Activated effector memory CD4-positive, alpha-beta T cell treated with anti-CD3 and anti-CD28 coated beads, Interleukin-2, amount 50 U/mL, for 16 hours (primary cell): ENCODE measurements at regions not wholly inside any gene's neighbourhood (a gene's known extent, or its start where the extent isn't known, plus 50 kb on each side); places are given as distances from the start of the nearest gene placed in this dataset.

Experiments used
- DNase-seq: peaks from one replicate; pipeline ENCODE4 v3.0.0-alpha.2; 2020

DNA sequence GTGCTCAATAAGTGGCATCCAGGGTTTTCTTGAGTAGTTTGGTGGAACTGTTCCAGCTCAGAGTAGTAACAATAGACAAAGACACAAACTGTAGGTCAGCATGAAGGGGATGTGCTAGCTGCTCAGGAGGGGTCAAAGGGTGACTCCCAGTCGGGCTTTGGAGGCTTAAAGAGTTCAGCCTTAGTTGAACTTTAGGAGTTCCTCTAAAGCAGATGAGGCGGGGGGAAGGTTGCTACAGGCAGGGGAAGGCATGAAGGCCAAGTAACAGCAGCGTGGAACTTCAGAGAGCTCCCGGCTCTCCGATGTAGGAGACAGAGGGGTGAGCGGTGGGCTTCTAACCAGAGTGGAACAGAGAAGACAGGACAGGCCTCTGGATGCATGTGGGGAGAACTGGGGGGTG lies 115.5 kb upstream of the CD93 start:
- no peak for DNase-seq

DNA sequence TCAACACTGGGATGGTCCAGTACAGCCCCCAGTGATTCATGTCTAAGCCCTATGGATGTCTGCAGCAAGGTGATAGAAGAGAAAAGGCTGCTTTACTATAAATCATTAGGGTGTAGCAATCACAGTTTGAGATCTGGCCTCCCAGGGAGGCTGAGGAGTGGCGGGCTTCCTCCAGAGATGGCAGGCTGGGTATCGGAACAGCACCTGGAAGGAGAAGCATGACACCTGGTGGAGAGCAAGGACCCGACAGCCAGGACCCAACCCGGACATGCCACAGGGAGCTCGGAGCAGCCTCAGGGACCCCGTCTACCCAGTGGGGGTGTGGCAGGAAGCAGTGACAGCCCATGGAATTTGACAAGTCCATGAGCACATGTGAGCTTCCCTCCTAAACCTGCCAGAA lies 114.8 kb upstream of the CD93 start:
- DNase-seq = no peak

DNA sequence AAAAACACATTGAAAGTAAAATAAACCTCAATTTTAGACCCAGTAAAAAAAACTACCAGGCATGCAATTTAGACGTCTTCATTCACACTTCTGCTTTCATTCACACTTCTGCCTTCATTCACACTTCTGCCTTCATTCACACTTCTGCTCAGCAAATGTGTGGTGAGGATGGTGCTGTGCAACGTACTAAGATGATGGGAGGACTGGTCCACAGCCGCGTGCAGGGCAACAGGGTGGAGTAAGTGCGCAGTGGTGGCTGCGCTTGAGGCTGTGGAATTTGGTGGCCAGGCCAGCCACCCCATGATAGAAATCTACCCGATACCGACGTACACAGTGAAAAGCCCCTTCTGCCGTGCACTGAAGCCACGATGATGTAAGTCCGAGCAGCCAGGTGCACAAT lies 114.3 kb upstream of the CD93 start:
- no peak for DNase-seq

DNA sequence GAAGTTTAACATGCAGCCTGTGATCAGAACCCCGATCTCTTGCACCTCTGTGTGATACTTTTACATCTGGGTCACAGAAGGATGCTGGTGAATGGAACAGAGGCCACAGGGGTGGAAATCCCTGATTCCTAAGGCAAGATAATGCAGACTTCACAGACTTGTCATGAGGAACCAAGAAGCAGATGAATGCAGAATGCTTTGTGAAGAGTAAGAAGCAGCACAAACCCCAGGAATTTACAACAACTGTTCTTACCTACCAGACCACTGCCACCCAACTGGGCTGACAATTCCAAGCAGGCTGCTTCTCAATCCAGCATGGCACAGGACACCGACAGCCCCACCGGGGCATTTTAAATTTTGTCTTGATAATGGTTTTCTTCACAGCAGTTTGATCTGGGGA lies 113.2 kb upstream of the CD93 start:
- no peak for DNase-seq

DNA sequence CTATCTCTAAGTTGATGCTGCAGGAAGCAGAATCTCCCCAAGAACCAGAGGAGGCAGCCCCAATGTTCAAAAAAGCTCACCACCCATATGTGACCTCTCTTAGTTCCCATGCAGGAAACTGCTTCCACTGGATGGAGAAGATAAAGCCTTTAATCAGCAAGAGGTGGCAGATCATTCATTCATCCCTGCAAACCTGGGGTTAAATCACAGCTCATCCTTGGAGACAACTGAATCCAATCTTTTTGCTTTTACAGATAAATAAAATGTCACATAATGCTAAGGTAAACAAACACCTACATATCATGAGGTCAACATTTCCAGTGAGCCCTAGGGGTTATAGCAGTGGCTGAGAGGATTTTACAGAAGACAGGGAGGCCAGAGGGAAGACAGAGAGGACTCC lies 112.7 kb upstream of the CD93 start:
- no peak for DNase-seq

DNA sequence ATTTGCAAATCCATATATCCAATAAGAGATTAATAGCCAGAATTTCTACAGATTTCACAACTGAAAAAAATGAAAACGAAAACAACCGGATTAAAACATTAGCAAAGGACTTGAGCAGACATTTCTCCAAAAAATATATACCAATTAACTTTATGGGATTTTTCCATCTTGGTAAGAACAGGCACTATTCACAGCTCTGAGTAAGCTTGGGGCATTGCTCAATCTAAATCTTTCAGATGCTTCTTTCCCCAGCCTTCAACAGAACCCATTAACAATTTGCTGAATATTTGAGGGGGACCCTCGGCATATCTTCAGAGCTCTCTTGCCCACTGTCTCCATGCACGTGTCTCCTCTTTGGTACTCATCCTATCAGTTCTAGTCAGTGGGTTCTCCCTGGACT lies 111.7 kb upstream of the CD93 start:
- no peak for DNase-seq

DNA sequence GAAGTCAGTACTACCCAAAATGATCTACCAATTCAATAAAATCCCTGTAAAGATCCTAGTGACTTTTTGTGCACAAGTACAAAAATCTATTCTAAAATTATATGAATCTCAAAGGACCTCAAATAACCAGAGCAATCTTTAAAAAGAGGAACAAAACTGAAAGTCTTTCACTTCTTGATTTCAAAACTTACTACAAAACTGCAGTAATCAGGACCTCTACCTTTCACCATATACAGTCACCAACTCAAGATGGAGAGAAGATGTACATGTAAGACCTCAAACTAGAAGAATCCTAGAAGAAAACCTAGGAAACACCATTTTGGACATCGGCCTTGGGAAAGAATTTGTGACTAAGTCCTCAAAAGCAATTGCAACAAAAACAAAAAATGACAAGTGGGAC lies 109.5 kb upstream of the CD93 start:
- DNase-seq = no peak

DNA sequence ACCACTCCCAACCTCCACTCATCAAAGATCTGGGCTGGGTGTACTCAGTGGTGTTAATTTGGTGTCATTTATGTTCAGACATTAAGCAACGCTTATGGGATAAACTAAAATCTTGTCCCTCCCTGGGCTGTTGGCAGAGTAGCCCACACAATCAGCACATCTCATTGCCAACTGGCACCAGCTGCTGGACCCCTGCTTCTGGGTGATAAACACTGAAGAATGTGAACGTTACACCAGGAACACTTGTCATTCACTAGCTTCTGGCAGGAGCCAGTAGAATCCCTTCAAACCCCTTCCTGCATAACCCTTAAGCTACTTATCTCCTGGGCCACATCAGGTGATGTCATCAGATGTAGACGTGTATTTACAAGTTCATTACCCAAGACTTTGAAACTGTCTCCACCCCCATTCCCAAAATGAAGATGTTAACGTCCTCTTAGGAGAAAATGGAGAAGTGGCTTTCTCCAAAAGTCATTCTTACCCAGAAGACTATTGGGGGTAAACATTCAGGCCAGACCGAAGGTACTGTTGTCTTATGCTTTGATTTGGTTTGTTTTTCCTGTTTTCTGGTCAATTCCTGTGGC lies 107.8 kb upstream of the CD93 start:
- DNase-seq = no peak

DNA sequence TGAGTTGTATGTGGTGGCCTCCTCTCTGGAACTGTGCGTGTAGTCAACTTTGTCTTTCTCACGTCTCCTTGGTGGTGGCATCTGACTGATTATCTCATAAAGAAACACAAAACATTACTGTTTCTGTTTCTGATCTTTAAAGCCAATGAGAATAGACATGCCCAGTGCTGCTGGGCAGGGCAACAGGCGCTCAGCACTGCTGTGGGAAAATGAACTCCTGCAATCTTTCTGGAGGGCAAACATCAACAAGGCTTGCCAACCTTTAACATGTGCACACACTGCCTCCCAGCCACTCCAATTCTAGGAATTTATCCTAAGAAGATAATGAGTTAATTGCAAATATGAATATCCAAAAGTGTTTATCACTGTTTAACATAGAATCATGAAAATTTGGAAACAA lies 106.3 kb upstream of the CD93 start:
- no peak for DNase-seq

DNA sequence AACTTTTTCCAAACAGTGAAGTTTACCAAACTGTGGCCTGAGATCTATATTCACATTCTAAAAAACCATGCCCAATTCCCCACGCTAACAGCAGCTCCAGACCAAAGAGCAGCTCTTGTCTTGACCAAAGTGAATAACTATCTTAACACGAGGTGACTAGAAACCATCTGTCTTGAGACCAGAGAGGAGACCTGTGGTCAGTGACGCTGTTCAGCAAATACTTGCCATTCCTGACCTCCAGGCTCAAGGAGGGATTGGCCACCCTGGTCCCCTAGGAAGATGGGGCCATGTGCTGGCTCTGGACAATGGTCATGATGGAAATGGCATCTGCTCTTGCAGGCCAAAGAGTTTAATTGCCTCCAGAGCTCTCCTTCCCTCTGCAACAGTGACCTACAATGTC lies 104.4 kb upstream of the CD93 start:
- DNase-seq = no peak

DNA sequence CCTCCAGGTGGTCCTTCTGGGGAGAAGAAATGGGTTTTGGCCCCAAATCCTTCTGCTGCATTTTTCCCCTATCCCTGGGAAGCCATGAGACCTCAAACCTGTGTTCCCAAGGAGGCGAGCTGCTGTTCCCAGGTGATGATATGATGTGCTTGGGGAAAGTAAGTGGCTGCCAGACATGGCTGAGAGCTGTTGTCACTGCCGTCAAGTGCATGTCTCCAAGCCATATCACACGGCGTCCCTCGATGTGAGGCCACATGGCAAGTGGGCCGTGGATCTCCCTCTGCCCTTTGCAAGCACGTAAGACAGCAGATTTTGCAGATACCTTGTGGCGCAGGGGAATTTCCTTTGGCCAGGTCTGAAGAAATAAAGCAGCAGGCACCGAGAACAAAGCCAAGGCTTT lies 103.7 kb upstream of the CD93 start:
- no peak for DNase-seq

DNA sequence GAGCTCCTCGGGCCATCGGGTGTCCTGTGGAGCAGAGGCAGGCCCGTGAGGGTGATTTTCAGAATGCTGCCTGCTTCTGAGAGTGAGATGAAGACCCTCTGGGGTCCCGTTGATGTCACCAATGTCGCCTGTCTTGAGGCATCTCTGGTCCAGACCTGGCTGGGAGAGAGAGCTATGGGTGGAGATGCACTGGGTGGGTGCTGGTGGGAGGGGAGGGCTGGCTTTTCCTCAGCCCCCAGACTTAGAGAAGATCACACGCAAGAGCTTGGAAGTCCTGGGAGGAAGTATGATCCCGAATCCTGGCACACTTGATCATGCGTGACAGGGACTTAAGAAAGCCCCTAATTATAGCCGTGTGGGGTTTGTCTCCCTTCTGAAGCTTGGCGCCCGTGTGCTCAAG lies 103.2 kb upstream of the CD93 start:
- DNase-seq = no peak

DNA sequence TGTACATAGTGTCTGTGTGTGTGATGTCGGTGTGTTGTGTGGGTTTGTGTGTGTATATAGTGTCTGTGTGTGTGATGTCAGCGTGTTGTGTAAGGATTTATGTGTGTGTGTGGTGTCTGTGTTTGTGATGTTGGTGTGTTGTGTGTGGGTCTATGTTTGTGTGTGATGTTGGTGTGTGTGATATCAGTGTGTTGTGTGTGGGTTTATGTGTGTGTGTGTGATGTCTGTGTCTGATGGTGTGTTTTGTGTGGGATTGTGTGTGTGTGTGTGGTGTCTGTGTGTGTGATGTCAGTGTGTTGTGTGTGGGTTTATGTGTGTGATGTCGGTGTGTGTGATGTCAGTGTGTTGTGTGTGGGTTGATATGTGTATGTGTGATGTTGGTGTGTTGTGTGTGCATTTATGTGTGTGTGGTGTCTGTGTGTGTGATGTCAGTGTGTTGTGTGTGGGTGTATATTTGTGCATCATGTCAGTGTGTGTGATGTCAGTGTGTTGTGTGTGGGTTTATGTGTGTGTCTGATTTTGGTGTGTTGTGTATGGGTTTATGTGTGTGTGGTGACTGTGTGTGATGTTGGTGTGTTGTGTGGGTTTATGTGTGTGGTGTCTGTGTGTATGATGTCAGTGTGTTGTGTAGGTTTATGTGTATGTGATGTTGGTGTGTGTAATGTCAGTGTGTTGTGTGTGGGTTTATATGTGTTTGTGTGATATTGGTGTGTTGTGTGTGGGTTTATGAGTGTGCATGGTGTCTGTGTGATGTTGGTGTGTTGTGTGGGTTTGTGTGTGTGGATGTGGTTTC lies 102.4 kb upstream of the CD93 start:
- DNase-seq = no peak

DNA sequence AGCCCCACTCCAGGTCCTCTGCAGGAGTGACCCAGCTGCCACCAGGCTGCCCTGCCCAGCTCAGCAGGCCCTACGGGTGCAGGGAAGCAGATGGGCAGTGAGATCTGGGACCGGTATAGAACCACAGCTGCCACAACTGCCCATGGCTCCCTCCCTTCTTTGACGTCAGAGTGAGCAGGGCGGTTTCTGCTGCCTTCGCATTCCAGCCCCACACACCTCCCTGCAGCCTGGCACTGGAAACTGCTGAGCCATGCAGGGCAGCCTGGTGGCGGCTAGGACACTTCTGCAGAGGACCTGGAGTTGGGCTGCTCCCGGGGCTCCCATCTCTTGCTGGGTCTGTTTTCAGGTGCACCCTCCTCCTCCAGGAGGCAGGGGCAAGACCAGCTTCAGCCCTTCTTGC lies 101.6 kb upstream of the CD93 start:
- no peak for DNase-seq

DNA sequence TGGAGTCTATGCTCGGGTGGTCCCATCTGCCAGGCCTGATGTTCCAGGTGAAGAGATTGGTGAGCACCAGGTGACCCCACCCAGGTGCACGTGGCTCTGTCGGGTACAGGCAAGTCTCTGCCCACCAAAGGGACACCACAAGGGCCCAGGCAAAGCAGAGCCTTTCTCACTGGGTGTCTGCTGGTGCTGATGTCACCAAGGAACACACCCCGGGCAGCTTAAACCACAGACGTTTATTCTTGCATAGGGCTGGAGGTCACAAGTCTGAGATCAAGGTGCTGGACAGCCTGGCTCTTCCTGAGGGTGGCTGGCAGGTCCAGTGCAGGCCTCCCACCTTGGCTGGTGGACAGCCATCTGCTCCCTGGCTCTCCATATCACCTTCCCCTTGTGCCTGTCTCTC lies 100.7 kb upstream of the CD93 start:
- no peak for DNase-seq

DNA sequence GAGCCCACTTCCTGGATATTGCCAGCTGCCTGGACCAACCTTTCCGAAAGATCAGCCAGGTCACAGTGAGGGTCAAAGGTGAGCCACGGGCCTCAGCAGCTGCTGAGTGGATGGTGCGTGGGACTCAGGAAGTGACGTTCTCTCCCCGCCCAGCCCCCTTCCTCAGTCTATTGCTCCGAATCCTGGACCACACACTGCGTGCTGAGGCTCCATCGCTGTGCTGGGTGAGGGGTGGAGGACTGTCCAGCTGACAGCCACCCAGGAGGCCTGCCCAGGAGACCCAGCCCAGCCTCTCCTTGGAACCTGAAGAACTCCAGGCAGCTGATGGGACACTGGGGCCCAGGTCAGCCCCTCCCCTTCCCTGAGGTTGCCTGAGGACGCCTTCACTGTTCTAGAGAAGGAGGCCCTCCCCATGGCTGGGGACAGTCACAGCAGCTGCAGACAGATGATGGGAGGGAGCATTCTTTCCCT lies 94.4 kb upstream of the CD93 start:
- no peak for DNase-seq

DNA sequence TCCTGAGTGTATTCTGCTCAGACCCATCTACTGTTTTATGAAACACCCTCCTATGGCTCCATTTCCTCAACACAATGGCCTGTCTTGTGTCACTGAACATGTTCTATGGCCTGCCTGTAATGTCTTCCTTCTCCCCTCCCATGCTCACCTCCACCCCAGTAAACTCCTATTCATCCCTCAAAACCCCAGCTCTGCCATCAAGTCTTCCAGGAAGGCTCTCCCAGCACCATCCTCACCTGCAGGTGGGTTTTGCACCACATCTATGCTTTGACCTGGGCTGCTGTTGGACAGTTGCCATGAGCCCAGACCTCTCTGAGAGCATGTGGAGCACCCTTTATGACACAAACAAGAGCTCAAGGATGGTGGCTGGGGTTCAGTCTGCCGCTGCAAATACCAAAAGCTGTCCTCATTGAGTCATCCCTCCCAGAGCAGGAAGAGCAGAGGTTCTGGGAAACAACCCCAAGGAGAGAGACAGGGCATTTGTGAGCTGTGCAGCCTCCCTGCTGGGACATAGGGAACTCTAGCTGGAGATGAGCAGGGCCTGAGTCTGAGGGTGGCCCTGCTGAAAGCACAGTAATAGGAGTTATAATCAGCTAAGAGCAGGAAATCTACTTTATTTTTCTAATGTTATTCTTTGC lies 93.8 kb upstream of the CD93 start:
- no peak for DNase-seq

DNA sequence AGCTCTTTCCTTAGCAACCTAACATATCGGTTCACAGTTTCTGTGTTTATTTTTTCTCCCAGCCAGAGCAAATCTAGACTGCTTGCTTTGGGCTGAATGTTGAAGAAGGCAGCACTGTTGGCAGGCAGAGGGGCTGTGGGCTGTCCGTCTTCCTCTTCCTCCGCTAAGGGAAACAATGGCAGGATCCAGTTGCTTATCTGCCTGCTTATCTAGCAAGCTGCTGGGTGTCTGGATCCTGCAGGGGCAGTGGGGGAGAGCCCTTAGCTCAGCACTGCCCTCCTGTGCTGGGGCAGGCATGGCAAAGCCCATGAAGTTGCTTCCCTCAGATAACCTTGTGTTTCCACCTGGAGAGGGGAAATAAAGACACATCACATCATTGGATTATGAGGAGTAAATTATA lies 92.7 kb upstream of the CD93 start:
- no peak for DNase-seq

DNA sequence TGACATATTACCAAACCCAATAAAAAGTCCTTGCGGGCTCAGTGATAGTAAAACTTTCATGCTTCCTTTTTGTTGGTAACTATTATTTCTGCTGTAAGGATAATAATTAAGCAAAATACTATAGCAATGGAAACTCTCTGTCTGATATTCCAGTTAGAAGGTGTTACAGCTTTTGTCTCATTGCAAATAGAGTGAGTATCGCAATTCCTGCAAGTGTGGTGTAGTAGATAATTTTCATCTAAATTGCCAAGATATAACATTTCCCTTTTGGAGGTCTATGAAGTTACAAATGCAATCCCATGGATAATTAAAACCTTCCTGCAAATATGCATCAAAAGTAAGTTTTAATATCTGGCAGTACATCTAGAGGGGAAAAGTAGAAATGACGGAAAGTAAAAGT lies 88.7 kb upstream of the CD93 start:
- DNase-seq = no peak

DNA sequence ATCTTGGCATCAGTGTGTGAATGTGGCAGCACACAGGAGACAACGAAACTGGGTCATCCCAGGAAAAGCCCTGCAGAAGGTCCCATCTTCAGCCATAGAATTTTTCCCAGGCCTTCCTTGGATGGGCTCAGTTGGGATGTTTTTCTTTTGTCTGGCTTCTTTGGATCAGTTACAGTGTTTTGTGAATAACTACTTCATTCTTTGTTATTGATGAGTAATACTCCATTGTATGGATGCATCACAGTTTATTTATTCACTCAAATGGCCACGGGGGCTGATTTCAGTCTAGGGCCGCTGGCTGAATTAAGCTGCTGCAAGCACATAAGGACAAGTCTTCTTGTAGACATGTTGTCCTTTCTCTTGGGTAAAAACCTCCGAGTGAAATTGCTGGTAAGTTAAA lies 81.3 kb upstream of the CD93 start:
- no peak for DNase-seq

DNA sequence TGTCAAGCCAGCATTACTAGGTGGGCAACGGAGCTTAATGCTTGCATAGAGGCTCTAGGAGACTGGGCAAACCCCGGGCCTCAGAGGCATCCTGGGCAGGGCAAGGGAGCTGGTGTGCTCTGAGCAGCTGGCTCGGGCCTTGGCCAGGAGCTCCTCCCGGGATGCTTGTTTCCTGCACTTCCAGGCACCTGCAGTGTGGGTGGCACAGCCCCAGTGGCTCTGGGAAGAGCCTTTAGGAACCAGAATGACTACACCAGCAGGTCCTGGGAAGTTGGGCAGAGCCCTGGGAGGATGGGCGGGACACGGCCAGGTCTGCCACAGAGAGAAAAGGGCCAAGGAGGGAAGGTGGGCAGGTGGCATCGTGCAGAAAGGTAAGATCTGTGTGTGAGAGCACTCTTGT lies 80.4 kb upstream of the CD93 start:
- no peak for DNase-seq

DNA sequence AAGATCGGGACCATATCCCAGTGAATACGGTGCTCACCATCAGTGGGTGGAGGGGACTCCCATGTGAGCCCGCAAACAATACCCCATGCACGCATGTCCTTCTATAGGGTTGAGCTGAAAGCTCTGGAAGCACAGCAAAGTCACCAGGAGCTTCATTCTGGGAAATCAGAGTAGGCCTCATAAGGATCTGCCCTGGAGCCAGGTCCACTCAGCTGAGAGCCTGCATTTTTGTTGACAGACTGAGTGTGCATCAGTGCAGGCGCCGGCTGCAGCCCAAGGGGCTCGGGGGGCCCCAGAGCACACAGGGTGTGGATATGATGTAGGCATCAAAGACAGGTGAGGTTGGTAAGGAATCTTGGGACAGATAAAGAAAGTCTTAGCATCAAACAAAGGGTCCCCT lies 79.8 kb upstream of the CD93 start:
- DNase-seq = no peak

DNA sequence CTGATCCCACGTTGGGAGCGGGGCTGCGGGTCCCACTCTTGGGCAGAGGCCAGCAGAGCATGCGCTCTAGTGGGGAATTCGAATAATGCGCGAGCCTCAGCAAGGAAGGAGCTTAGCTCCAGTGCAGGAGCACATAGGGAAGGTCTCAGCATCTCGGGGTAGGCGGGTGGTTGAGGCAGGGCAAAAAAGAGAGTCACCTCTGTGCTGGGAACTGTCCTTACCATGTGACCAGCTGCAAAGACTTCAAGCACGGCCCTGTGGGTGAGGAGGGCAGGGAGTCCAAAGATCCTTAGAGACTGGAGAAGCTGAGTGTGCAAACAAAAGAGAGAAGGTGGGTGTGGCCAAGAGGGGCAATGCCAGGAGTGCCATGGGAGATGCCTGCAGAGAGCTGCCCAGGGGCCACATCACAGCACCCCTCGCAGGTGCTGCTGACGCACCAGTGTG lies 79.2 kb upstream of the CD93 start:
- no peak for DNase-seq

DNA sequence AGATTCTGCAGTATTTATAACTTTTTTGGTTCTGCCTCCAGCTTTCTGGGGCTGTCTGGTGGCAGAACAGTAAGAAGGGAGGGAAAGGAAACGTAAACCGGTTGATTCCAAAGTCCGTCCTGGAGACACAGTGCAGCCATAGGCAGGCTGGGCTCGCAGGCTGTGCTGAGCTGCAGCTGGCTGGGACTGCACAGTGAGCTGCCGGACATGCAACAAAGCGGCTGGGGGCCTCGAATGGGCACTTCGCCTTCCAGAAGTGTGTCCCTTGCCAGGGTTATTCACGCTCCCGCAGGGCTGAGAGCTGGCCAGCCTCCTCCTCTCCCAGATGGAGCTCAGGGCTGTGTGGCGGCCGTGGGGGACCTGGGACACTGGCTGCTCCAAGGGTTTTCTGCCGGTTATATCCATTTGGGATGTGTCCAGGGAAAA lies 78.1 kb upstream of the CD93 start:
- DNase-seq = no peak

DNA sequence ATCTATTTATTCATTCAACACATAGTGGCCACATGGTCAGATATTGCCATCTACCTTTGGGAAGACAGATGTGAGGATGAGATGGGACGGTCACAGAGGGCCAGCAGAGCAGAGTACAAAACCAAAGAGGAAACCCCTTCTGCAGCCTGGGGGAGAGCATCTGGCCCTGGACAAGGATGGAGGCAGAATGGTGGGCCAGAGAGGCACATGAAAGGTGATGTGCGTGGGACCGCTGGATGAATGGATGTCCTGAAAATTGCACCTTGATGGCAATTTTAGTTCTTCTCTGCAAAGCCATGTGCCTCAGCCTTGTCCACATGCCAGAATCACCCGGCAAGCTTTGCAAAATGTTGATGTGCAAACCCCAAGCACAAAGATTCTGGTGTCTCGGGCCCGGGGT lies 77.4 kb upstream of the CD93 start:
- no peak for DNase-seq
